Dendritic cell treated with granulocyte-macrophage colony-stimulating factor and Interleukin-4, amounts not matched to agents 40 ng/mL and 50 ng/mL, for 4 days (primary cell): ENCODE measurements at regions not wholly inside any gene's neighbourhood (a gene's known extent, or its start where the extent isn't known, plus 50 kb on each side); places are given as distances from the start of the nearest gene placed in this dataset.
A peak's percentile ranks its signal among the peaks of the same experiment; 100 is the strongest.

Experiments used
- H3K27ac Mint-ChIP-seq: one replicate; pipeline ENCODE4 v1.8.0; 2022; ENCODE audit warnings: mild to moderate bottlenecking, mixed read lengths
- H3K27me3 Mint-ChIP-seq: one replicate; pipeline ENCODE4 v1.8.0; 2022; ENCODE audit warnings: mild to moderate bottlenecking, mixed read lengths
- H3K36me3 Mint-ChIP-seq: one replicate; pipeline ENCODE4 v1.8.0; 2022; ENCODE audit warnings: low read depth, mixed read lengths
- H3K4me1 Mint-ChIP-seq: one replicate; pipeline ENCODE4 v1.8.0; 2022; ENCODE audit warnings: low read depth, mixed read lengths
- H3K4me3 Mint-ChIP-seq: one replicate; pipeline ENCODE4 v1.8.0; 2022; ENCODE audit warnings: mild to moderate bottlenecking, moderate library complexity, mixed read lengths
- H3K9me3 Mint-ChIP-seq: one replicate; pipeline ENCODE4 v1.8.0; 2022; ENCODE audit warnings: mixed read lengths
- intact Hi-C: fragments of 100-400 bp; cut with micrococcal nuclease; formaldehyde crosslinking; loops from one replicate; pipeline ENCODE4 v1.15.0; 2022

DNA sequence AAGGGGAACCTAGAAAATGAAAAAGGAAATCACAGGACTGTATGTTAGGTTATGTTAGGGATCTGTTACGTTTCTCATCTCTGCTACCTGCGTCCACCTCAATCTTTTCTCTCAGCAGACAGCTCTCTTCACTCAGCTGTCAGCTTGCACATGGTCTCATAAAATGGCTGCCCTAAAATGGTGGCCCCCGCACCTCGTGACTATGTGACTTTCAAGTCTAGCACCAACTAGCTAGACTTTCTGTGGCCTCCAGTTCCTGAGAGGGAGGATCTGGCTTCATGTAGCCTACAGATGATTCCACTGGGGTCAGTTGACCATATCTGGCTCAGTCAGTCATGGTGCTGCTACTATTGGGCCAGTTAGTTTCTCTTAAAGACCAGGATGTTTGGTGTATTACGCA is 147.2 kb upstream of the SLC1A4 start:
- H3K4me3 Mint-ChIP-seq: no peak overlapping the region
- H3K4me1 Mint-ChIP-seq: peaks cover 65% of the 10 kb centered on the region
- intact Hi-C loops: no loop called here
- no peaks in the 10 kb centered on the region for H3K27me3 Mint-ChIP-seq
- H3K27ac Mint-ChIP-seq: peak overlapping the region; percentile 48
- no peaks in the 10 kb centered on the region for H3K36me3 Mint-ChIP-seq
- no peaks in the 10 kb centered on the region for H3K9me3 Mint-ChIP-seq

DNA sequence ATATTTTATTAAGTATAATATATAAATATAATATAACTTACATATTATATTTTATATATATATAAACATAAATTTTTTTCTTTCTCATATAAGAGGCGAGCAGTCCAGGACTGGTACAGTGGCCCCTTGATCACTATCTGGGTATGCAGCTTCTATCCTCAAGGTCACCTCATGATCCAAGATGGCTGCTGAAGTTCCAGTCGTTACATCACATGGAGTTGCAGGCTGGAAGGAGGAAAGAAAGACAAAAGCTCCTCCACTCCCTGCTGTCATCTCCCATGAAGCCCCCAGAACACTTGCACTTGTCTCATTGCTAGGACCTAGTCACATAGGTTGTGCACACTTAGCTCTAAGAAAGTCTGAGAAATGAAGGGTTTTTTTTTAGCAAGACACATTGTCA is 145.1 kb upstream of the SLC1A4 start:
- H3K4me3 Mint-ChIP-seq: no peak overlapping the region
- H3K27me3 Mint-ChIP-seq: no peaks in the 10 kb centered on the region
- intact Hi-C loops: no loop called here
- peaks cover 63% of the 10 kb centered on the region for H3K4me1 Mint-ChIP-seq
- no peaks in the 10 kb centered on the region for H3K36me3 Mint-ChIP-seq
- no peak overlapping the region for H3K27ac Mint-ChIP-seq
- H3K9me3 Mint-ChIP-seq: no peaks in the 10 kb centered on the region

GRCh38 chr2:64845273-64845905 is 143.8 kb upstream of the SLC1A4 start:
- no peak overlapping the region for H3K27ac Mint-ChIP-seq
- H3K27me3 Mint-ChIP-seq: no peaks in the 10 kb centered on the region
- no peaks in the 10 kb centered on the region for H3K9me3 Mint-ChIP-seq
- H3K4me1 Mint-ChIP-seq: peaks cover 59% of the 10 kb centered on the region
- H3K4me3 Mint-ChIP-seq: no peak overlapping the region
- no peaks in the 10 kb centered on the region for H3K36me3 Mint-ChIP-seq
- intact Hi-C loops: no loop called here

GRCh38 chr2:64846177-64846576 is 143.0 kb upstream of the SLC1A4 start:
- Mint-ChIP-seq H3K36me3 (no peaks in the 10 kb centered on the region), H3K9me3 (no peaks in the 10 kb centered on the region), H3K27me3 (no peaks in the 10 kb centered on the region), H3K4me3 (no peak overlapping the region), H3K27ac (no peak overlapping the region), H3K4me1 (peaks cover 59% of the 10 kb centered on the region)
- intact Hi-C loops: no loop called here

DNA sequence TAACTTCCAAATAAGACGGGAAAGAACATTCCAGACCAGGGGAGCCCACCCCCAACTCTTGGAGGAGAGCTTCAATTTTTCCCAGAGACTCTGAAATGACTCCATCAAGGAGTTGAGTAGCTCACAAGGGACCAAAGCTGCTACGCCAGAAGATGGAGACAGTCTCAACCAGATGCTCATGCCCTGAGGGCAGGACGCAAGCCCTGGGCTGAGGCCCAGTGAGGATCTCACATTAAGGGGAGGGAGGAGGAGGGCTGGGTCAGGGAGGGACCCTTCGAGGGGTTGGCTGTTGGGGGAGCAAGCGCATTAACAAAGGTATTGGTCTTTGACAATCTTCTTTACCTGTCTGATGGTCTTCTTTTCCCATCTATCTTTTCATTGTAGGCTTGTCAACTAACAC is 141.3 kb upstream of the SLC1A4 start:
- no peaks in the 10 kb centered on the region for H3K9me3 Mint-ChIP-seq
- no peak overlapping the region for H3K27ac Mint-ChIP-seq
- H3K36me3 Mint-ChIP-seq: no peaks in the 10 kb centered on the region
- intact Hi-C loops: no loop called here
- H3K4me3 Mint-ChIP-seq: no peak overlapping the region
- peaks cover 60% of the 10 kb centered on the region for H3K4me1 Mint-ChIP-seq
- H3K27me3 Mint-ChIP-seq: no peaks in the 10 kb centered on the region

DNA sequence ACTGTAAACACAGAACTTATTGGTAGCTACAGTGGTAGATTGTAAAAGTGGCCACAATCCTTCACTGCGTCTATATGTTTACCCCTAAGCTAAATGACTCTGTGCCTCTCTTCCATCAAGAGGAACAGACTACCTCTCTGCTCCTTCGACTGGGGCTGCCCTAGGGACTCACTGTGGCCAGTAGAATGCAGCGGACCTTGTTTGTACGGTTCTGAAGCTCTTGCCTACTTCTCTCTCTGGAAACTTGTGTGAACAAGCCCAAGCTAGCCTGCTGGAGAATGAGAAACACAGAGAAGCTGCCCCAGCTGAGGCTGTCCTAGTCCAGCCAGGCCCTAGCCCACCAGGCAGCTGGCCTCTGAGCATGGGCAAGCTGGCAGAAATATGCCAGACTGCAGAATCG is 140.8 kb upstream of the SLC1A4 start:
- no peaks in the 10 kb centered on the region for H3K9me3 Mint-ChIP-seq
- H3K4me1 Mint-ChIP-seq: peaks cover 64% of the 10 kb centered on the region
- H3K36me3 Mint-ChIP-seq: no peaks in the 10 kb centered on the region
- intact Hi-C loops: no loop called here
- no peak overlapping the region for H3K4me3 Mint-ChIP-seq
- H3K27me3 Mint-ChIP-seq: no peaks in the 10 kb centered on the region
- H3K27ac Mint-ChIP-seq: peak overlapping the region; percentile 27

DNA sequence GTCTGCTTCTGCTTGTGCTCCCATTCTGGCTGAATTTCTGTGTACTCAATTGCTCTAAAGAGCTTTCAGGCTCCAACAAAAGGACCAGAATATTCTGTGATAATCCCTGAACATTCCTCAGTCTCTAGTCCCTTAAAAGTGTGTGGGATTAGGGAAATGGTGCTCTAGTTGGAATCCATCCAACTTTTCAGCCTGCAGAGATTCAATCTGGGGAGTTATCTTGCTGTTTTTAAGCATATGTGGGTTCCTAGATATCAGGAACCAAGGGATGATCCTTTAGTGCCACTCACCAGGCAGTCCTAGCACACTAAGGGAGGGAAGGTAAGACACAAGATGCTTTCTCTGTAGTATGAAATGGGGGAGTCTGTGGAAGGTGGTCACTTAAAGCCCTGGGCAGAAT is 140.3 kb upstream of the SLC1A4 start:
- Mint-ChIP-seq H3K4me1 (peaks cover 70% of the 10 kb centered on the region), H3K4me3 (no peak overlapping the region), H3K9me3 (no peaks in the 10 kb centered on the region), H3K27me3 (no peaks in the 10 kb centered on the region), H3K36me3 (no peaks in the 10 kb centered on the region), H3K27ac (peak overlapping the region; percentile 27)
- intact Hi-C loops: no loop called here

DNA sequence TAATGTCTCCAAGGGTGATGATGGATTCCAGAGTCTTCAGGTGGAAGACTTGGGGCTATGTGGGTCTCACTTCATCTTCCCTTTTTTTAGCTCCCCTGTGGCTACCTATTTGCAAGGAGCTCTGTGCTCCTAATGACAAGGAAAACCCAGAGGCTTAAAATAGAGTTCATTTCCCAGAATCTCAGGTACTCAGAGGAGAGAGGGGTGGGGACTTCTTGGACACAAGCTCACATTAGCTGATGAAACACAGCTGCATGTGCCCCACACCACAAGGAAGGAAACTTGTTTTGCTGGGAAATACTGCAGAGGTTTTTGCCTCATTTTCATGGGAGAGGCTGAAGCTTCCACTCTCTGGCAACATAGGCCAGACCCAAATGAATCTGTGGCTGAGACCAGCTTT is 138.6 kb upstream of the SLC1A4 start:
- no peaks in the 10 kb centered on the region for H3K36me3 Mint-ChIP-seq
- H3K4me3 Mint-ChIP-seq: no peak overlapping the region
- H3K9me3 Mint-ChIP-seq: no peaks in the 10 kb centered on the region
- no peaks in the 10 kb centered on the region for H3K27me3 Mint-ChIP-seq
- intact Hi-C loops: no loop called here
- H3K4me1 Mint-ChIP-seq: peaks cover 79% of the 10 kb centered on the region
- H3K27ac Mint-ChIP-seq: peak overlapping the region; percentile 48

- no peak overlapping the region for H3K4me3 Mint-ChIP-seq
- no peaks in the 10 kb centered on the region for H3K36me3 Mint-ChIP-seq
- intact Hi-C loops: no loop called here
- H3K27ac Mint-ChIP-seq: peak overlapping the region; percentile 83
- H3K27me3 Mint-ChIP-seq: no peaks in the 10 kb centered on the region
- H3K9me3 Mint-ChIP-seq: no peaks in the 10 kb centered on the region
- H3K4me1 Mint-ChIP-seq: peaks cover 83% of the 10 kb centered on the region
Observed at GRCh38 chr2:64852771-64853241, 136.4 kb upstream of the SLC1A4 start.

DNA sequence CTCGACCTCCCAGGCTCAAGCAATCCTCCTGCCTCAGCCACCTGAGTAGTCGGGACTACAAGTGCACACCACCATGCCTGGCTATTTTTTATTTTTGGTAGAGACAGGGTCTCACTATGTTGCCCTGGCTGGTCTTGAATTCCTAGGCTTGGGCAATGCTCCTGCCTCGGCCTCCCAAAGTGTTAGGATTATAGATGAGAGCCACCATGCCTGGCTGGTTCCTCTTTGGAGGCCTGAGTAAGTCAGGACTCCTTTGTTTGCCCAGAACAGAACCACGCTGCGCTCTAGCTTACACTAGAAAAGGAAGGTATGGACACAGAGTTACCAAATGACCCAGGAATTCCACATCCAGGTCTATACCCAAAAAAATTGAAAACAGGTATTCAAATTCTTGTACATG is 135.9 kb upstream of the SLC1A4 start:
- intact Hi-C loops: no loop called here
- H3K27ac Mint-ChIP-seq: peak overlapping the region; percentile 83
- H3K9me3 Mint-ChIP-seq: no peaks in the 10 kb centered on the region
- H3K27me3 Mint-ChIP-seq: no peaks in the 10 kb centered on the region
- no peaks in the 10 kb centered on the region for H3K36me3 Mint-ChIP-seq
- peak overlapping the region; percentile 2 for H3K4me3 Mint-ChIP-seq
- H3K4me1 Mint-ChIP-seq: peaks cover 84% of the 10 kb centered on the region

DNA sequence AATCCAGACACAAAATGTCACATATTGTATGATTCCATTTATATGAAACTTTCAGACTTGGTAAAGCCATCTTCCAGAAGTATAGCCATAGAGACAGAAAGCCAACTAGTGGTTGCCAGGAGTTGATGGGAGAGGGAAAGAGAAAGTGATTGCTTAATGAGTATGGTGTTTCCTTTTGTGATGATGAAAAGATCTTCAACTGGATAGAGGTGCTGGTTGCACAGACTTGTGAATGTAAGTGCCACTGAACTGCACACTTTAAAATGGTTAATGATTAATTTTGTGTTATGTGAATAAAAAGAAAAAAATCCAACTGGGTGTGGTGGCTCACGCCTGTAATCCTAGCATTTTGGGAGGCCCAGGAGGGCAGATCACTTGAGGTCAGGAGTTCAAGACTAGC is 135.3 kb upstream of the SLC1A4 start:
- Mint-ChIP-seq H3K4me3 (no peak overlapping the region), H3K9me3 (no peaks in the 10 kb centered on the region), H3K36me3 (no peaks in the 10 kb centered on the region), H3K27me3 (no peaks in the 10 kb centered on the region), H3K4me1 (peaks cover 84% of the 10 kb centered on the region), H3K27ac (peak overlapping the region; percentile 83)
- intact Hi-C loops: no loop called here

DNA sequence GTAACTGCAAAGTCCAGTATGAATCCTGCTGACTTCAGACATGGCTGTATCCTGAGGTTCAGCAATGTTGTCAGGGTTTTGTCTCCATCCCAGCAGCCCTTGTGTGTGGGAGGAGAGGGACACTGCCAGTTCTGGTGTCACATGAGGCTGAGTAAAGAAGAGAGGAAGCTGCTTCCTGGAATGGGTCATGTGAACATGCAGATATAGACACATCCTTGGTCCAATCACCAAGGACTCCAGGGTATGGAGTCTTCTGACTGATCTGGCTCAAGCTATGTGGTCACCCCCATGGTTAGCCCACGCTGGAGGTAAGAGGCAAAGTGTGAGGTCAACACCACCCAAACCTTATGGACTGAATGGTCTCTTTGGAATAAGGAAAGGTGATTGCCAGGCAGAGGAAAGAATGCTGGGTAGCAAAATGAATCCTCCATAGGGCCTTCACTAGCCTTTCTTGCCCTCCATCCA is 134.4 kb upstream of the SLC1A4 start:
- H3K4me1 Mint-ChIP-seq: peaks cover 82% of the 10 kb centered on the region
- intact Hi-C loops: no loop called here
- peak overlapping the region; percentile 83 for H3K27ac Mint-ChIP-seq
- H3K9me3 Mint-ChIP-seq: no peaks in the 10 kb centered on the region
- no peaks in the 10 kb centered on the region for H3K27me3 Mint-ChIP-seq
- H3K36me3 Mint-ChIP-seq: no peaks in the 10 kb centered on the region
- H3K4me3 Mint-ChIP-seq: peak overlapping the region; percentile 6

- H3K4me3 Mint-ChIP-seq: no peak overlapping the region
- intact Hi-C loops: no loop called here
- no peaks in the 10 kb centered on the region for H3K9me3 Mint-ChIP-seq
- H3K4me1 Mint-ChIP-seq: peaks cover 62% of the 10 kb centered on the region
- H3K27me3 Mint-ChIP-seq: no peaks in the 10 kb centered on the region
- no peaks in the 10 kb centered on the region for H3K36me3 Mint-ChIP-seq
- H3K27ac Mint-ChIP-seq: no peak overlapping the region
Observed at GRCh38 chr2:64857581-64858471, 131.4 kb upstream of the SLC1A4 start.

DNA sequence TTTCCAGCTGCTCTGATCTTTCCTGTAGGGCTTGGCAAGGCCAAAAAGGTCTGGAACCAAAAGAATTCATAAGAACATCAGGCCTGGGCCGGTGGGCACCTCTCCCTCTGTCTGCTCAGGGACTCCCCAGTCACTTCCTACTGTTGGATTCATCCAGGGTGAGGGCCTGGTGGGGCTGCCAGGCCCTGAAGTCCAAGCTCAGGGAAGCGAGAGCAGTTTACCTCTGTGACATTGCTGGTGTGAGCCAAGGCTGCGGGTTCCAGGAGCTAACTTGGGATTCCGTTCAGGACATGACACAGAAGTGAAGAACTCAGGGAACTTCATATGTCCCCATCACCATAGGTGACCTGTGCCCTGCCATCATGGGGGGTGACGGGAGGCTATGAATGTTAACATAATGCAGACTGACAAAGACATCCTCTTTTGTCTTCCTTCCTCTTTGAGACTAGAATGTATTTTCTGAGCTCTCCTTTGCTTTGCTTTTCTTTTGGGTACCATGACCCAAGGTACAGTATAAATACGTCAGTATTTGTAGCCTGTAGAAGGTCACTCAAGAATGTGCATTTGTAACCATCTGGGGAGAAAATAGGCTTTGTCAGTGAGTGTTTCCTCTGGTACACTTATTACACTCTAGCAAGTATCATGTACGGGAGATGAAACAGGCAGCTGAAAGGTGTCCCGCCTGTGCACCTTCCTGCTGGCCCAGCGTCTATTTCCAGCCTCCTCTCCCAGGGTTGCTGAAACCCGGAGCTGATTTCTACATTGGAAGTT is 130.5 kb upstream of the SLC1A4 start:
- no peaks in the 10 kb centered on the region for H3K27me3 Mint-ChIP-seq
- H3K9me3 Mint-ChIP-seq: no peaks in the 10 kb centered on the region
- no peak overlapping the region for H3K4me3 Mint-ChIP-seq
- H3K4me1 Mint-ChIP-seq: peaks cover 53% of the 10 kb centered on the region
- no peak overlapping the region for H3K27ac Mint-ChIP-seq
- no peaks in the 10 kb centered on the region for H3K36me3 Mint-ChIP-seq
- intact Hi-C loops: no loop called here
